ENCODE measurements at regions not wholly inside any gene's neighbourhood (a gene's known extent, or its start where the extent isn't known, plus 50 kb on each side); places are given as distances from the start of the nearest gene placed in this dataset.

DNA sequence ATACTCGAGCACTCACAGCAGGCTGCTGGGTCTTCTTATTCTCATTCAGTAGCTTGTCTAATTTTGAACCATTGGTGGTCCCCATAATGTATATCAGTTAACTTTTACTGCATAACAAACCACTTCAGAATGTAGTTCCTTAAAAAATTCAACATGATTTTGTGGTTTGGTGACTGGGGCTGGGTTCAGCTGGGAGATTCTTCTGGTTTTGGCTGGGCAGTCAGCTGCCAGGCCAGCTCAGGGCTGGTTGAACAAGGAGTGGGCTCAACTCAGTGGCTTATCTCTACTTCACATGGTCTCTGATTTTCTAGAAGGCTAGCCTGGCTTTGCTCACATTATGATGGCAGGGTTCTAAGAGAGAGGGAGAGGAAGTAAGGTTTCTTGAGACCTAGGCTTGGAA lies 292.4 kb upstream of the CHD6 start:
- no peak for TF ChIP-seq CTCF (IDR thresholded peaks at IDR 0.05 in 2 of 3, conservative IDR thresholded peaks at IDR 0.05 in 1 of 3; ENCODE audit: borderline replicate concordance in 1 of 3, insufficient read depth in 1 of 3, low read depth in 2 of 3, low read length in 2 of 3)
- TF ChIP-seq REST (IDR thresholded peaks at IDR 0.05; ENCODE audit: low read depth), result no peak
- no peak for TF ChIP-seq EZH2phosphoT487 (IDR thresholded peaks at IDR 0.05; ENCODE audit: borderline replicate concordance)
- TF ChIP-seq ZNF274 (IDR thresholded peaks at IDR 0.05; ENCODE audit: low read depth, low read length), result no peak
- TF ChIP-seq SP1 (IDR thresholded peaks at IDR 0.05; ENCODE audit: low read depth), result no peak
- no peak for TF ChIP-seq EZH2 (IDR thresholded peaks at IDR 0.05)
- TF ChIP-seq YY1 (IDR thresholded peaks at IDR 0.05; ENCODE audit: extremely low read depth, insufficient replicate concordance, low read depth, low read length), result no peak
